ENCODE measurements at regions not wholly inside any gene's neighbourhood (a gene's known extent, or its start where the extent isn't known, plus 50 kb on each side); places are given as distances from the start of the nearest gene placed in this dataset.

DNA sequence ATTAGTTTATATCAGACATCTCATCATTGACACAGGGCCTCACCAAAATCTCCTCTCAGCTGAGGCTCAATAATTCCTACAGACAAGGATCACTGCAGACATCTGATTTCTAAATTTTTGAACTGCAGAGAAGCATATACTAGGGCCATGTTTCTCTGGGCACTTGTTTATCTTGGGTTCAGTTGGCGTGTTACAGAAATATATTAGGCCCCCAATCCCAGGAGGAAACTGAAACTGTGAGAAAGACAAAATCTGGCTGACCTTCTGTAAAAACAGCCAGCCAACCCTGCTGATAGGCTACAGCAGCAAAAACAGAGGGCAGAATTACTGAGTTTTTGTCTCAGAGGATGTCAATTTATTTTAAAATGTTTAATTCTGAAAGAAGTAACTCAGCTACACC lies 634.6 kb downstream of the ETNK1 start:
- TF ChIP-seq CEBPB (IDR thresholded peaks at IDR 0.05) (no peak), POLR2A (IDR thresholded peaks at IDR 0.05; ENCODE audit: low read length) (no peak), JUNB (IDR thresholded peaks at IDR 0.05) (no peak), HDAC2 (IDR thresholded peaks at IDR 0.05) (no peak)
- TF ChIP-seq, protein P1, sequence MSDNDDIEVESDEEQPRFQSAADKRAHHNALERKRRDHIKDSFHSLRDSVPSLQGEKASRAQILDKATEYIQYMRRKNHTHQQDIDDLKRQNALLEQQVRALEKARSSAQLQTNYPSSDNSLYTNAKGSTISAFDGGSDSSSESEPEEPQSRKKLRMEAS (IDR thresholded peaks at IDR 0.05), result no peak
- TF ChIP-seq, protein P2, sequence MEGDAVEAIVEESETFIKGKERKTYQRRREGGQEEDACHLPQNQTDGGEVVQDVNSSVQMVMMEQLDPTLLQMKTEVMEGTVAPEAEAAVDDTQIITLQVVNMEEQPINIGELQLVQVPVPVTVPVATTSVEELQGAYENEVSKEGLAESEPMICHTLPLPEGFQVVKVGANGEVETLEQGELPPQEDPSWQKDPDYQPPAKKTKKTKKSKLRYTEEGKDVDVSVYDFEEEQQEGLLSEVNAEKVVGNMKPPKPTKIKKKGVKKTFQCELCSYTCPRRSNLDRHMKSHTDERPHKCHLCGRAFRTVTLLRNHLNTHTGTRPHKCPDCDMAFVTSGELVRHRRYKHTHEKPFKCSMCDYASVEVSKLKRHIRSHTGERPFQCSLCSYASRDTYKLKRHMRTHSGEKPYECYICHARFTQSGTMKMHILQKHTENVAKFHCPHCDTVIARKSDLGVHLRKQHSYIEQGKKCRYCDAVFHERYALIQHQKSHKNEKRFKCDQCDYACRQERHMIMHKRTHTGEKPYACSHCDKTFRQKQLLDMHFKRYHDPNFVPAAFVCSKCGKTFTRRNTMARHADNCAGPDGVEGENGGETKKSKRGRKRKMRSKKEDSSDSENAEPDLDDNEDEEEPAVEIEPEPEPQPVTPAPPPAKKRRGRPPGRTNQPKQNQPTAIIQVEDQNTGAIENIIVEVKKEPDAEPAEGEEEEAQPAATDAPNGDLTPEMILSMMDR (IDR thresholded peaks at IDR 0.05), result no peak
- TF ChIP-seq, protein P3, sequence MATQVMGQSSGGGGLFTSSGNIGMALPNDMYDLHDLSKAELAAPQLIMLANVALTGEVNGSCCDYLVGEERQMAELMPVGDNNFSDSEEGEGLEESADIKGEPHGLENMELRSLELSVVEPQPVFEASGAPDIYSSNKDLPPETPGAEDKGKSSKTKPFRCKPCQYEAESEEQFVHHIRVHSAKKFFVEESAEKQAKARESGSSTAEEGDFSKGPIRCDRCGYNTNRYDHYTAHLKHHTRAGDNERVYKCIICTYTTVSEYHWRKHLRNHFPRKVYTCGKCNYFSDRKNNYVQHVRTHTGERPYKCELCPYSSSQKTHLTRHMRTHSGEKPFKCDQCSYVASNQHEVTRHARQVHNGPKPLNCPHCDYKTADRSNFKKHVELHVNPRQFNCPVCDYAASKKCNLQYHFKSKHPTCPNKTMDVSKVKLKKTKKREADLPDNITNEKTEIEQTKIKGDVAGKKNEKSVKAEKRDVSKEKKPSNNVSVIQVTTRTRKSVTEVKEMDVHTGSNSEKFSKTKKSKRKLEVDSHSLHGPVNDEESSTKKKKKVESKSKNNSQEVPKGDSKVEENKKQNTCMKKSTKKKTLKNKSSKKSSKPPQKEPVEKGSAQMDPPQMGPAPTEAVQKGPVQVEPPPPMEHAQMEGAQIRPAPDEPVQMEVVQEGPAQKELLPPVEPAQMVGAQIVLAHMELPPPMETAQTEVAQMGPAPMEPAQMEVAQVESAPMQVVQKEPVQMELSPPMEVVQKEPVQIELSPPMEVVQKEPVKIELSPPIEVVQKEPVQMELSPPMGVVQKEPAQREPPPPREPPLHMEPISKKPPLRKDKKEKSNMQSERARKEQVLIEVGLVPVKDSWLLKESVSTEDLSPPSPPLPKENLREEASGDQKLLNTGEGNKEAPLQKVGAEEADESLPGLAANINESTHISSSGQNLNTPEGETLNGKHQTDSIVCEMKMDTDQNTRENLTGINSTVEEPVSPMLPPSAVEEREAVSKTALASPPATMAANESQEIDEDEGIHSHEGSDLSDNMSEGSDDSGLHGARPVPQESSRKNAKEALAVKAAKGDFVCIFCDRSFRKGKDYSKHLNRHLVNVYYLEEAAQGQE (IDR thresholded peaks at IDR 0.05), result no peak

Data from A549 (cell line).